ENCODE measurements at regions not wholly inside any gene's neighbourhood (a gene's known extent, or its start where the extent isn't known, plus 50 kb on each side); places are given as distances from the start of the nearest gene placed in this dataset.

- no peak overlapping the region for H3K4me2 ChIP-seq (ENCODE audit: insufficient read depth, low read length)
- no peaks in the 10 kb centered on the region for H4K20me1 ChIP-seq (ENCODE audit: insufficient read depth, low read length)
- no peak overlapping the region for H2AFZ ChIP-seq (ENCODE audit: low read length)
Measured at GRCh38 chrX:9329056-9329455, 135.8 kb upstream of the TBL1X start.

GRCh38 chrX:9330249-9330982 is 134.4 kb upstream of the TBL1X start:
- no peak for DNase-seq (ENCODE audit: insufficient read length, low spot score, missing footprints)
- no peaks in the 10 kb centered on the region for H3K9me3 ChIP-seq (ENCODE audit: low read depth, low read length)
- no peaks in the 10 kb centered on the region for H3K79me2 ChIP-seq (ENCODE audit: insufficient read depth, low read length)
- no peak for TF ChIP-seq CTCF (IDR thresholded peaks at IDR 0.05; ENCODE audit: extremely low read depth, low read depth, low read length)
- no peak overlapping the region for H3K4me2 ChIP-seq (ENCODE audit: insufficient read depth, low read length)
- no peaks in the 10 kb centered on the region for H4K20me1 ChIP-seq (ENCODE audit: insufficient read depth, low read length)
- peaks cover 5% of the 10 kb centered on the region for H3K4me1 ChIP-seq (ENCODE audit: insufficient read depth, low read length)
- no peak overlapping the region for H2AFZ ChIP-seq (ENCODE audit: low read length)
- H3K27ac ChIP-seq (ENCODE audit: low read depth, low read length) = no peak overlapping the region
- H3K27me3 ChIP-seq (ENCODE audit: insufficient read depth, low read length) = no peaks in the 10 kb centered on the region
- no peaks in the 10 kb centered on the region for H3K36me3 ChIP-seq (ENCODE audit: insufficient read depth, low read length)
- H3K4me3 ChIP-seq (ENCODE audit: insufficient read depth, low read length) = no peak overlapping the region

More at GRCh38 chrX:9329056-9329455, 135.8 kb upstream of the TBL1X start:
- Histone ChIP-seq H3K9me3 (ENCODE audit: low read depth, low read length) (no peaks in the 10 kb centered on the region), H3K4me3 (ENCODE audit: insufficient read depth, low read length) (no peak overlapping the region), H3K27ac (ENCODE audit: low read depth, low read length) (no peak overlapping the region), H3K36me3 (ENCODE audit: insufficient read depth, low read length) (no peaks in the 10 kb centered on the region), H3K27me3 (ENCODE audit: insufficient read depth, low read length) (no peaks in the 10 kb centered on the region), H3K79me2 (ENCODE audit: insufficient read depth, low read length) (no peaks in the 10 kb centered on the region), H3K4me1 (ENCODE audit: insufficient read depth, low read length) (peaks cover 5% of the 10 kb centered on the region)
- no peak for TF ChIP-seq CTCF (IDR thresholded peaks at IDR 0.05; ENCODE audit: extremely low read depth, low read depth, low read length)
- no peak for DNase-seq (ENCODE audit: insufficient read length, low spot score, missing footprints)

GRCh38 chrX:9333873-9334560 is 130.8 kb upstream of the TBL1X start:
- H2AFZ ChIP-seq (ENCODE audit: low read length) = no peak overlapping the region
- DNase-seq (ENCODE audit: insufficient read length, low spot score, missing footprints) = no peak
- H3K4me2 ChIP-seq (ENCODE audit: insufficient read depth, low read length) = no peak overlapping the region
- no peak overlapping the region for H3K27ac ChIP-seq (ENCODE audit: low read depth, low read length)
- no peaks in the 10 kb centered on the region for H4K20me1 ChIP-seq (ENCODE audit: insufficient read depth, low read length)
- H3K36me3 ChIP-seq (ENCODE audit: insufficient read depth, low read length) = no peaks in the 10 kb centered on the region
- no peak overlapping the region for H3K4me3 ChIP-seq (ENCODE audit: insufficient read depth, low read length)
- no peak for TF ChIP-seq CTCF (IDR thresholded peaks at IDR 0.05; ENCODE audit: extremely low read depth, low read depth, low read length)
- H3K4me1 ChIP-seq (ENCODE audit: insufficient read depth, low read length) = no peaks in the 10 kb centered on the region
- H3K79me2 ChIP-seq (ENCODE audit: insufficient read depth, low read length) = no peaks in the 10 kb centered on the region
- no peaks in the 10 kb centered on the region for H3K27me3 ChIP-seq (ENCODE audit: insufficient read depth, low read length)
- no peaks in the 10 kb centered on the region for H3K9me3 ChIP-seq (ENCODE audit: low read depth, low read length)

- TF ChIP-seq CTCF (IDR thresholded peaks at IDR 0.05; ENCODE audit: extremely low read depth, low read depth, low read length) = no peak
- no peaks in the 10 kb centered on the region for H3K36me3 ChIP-seq (ENCODE audit: insufficient read depth, low read length)
- H4K20me1 ChIP-seq (ENCODE audit: insufficient read depth, low read length) = no peaks in the 10 kb centered on the region
- no peak overlapping the region for H2AFZ ChIP-seq (ENCODE audit: low read length)
- H3K79me2 ChIP-seq (ENCODE audit: insufficient read depth, low read length) = no peaks in the 10 kb centered on the region
- no peak overlapping the region for H3K27ac ChIP-seq (ENCODE audit: low read depth, low read length)
- no peak for DNase-seq (ENCODE audit: insufficient read length, low spot score, missing footprints)
- H3K4me1 ChIP-seq (ENCODE audit: insufficient read depth, low read length) = no peaks in the 10 kb centered on the region
- no peak overlapping the region for H3K4me2 ChIP-seq (ENCODE audit: insufficient read depth, low read length)
- no peaks in the 10 kb centered on the region for H3K27me3 ChIP-seq (ENCODE audit: insufficient read depth, low read length)
- no peak overlapping the region for H3K4me3 ChIP-seq (ENCODE audit: insufficient read depth, low read length)
- H3K9me3 ChIP-seq (ENCODE audit: low read depth, low read length) = no peaks in the 10 kb centered on the region
Measured at GRCh38 chrX:9335251-9335650, 129.6 kb upstream of the TBL1X start.
